ENCODE measurements at regions not wholly inside any gene's neighbourhood (a gene's known extent, or its start where the extent isn't known, plus 50 kb on each side); places are given as distances from the start of the nearest gene placed in this dataset.

DNA sequence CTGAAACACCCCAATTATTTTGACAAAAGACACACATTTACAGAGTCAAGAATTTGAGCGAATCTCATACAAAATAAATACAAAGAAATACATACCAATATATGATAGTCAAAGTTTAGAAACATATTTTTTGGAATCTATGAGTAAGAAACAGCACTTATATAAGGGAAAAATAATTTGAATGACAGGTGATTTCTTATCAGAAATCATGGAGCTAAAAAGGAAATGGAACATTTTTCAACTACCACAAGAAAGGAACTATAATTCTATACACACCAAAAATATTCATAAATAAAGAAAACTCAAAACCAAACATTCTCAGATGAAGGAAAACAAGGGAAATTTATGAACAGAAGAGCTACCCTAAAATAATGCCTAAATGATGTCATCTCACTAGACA is 1226.6 kb downstream of the PCDH9 start:
- Histone ChIP-seq H3K27me3 (replicated peaks; ENCODE audit: control insufficient read depth, insufficient read depth, low read length) (no peaks in the 10 kb centered on the region), H3K4me3 (replicated peaks; ENCODE audit: low read depth, low read length) (no peak overlapping the region), H3K36me3 (ENCODE audit: control insufficient read depth, insufficient read depth, low read length) (no peaks in the 10 kb centered on the region)
- no peak for DNase-seq (ENCODE audit: extremely low read depth, insufficient read length)
- no peak for TF ChIP-seq CTCF (IDR thresholded peaks at IDR 0.05; ENCODE audit: insufficient read depth, low read length, poor library complexity, severe bottlenecking)

GRCh38 chr13:66001140-66001539 is 1229.0 kb downstream of the PCDH9 start:
- DNase-seq (ENCODE audit: extremely low read depth, insufficient read length): no peak
- TF ChIP-seq CTCF (IDR thresholded peaks at IDR 0.05; ENCODE audit: insufficient read depth, low read length, poor library complexity, severe bottlenecking): no peak
- H3K36me3 ChIP-seq (ENCODE audit: control insufficient read depth, insufficient read depth, low read length): no peaks in the 10 kb centered on the region
- no peaks in the 10 kb centered on the region for H3K27me3 ChIP-seq (replicated peaks; ENCODE audit: control insufficient read depth, insufficient read depth, low read length)
- no peak overlapping the region for H3K4me3 ChIP-seq (replicated peaks; ENCODE audit: low read depth, low read length)

DNA sequence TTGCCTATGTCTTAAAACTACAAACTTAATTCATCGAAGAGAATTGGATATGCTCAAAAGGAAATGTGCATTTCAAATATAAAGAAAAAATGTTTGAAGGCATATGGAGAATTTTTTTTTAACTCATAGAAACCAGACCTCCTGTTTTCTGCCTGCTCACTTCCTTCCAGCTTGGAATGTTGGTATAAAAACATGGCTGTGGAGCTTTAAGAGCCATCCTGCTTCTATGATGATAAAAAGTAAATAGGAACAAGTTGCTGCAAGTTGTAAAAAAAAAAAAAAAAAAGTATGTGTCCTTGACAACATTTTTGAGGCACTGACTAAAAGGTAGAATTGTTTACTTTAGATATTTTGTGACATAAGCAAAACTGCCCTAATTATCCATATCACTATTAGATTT is 1230.7 kb downstream of the PCDH9 start:
- DNase-seq (ENCODE audit: extremely low read depth, insufficient read length): no peak
- TF ChIP-seq CTCF (IDR thresholded peaks at IDR 0.05; ENCODE audit: insufficient read depth, low read length, poor library complexity, severe bottlenecking): no peak
- Histone ChIP-seq H3K4me3 (replicated peaks; ENCODE audit: low read depth, low read length) (no peak overlapping the region), H3K27me3 (replicated peaks; ENCODE audit: control insufficient read depth, insufficient read depth, low read length) (no peaks in the 10 kb centered on the region), H3K36me3 (ENCODE audit: control insufficient read depth, insufficient read depth, low read length) (no peaks in the 10 kb centered on the region)

DNA sequence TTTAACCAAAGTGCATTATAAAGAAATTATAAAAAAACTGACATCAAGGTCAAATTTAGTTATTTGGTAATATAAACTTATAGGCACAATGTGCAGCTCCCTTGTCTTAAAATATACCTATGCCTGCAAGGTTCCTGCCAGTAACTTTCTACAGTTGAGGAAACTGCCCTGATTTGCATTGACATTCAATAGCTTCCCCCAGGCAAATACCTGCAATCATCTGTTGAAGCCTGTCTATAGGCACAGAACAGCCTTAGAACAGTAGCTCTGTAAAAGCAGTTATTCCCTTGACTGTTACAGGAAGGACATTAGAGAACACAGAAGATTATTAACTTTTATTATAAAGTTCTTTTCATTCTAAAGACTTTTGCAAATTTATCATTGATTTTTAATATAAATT is 1239.5 kb downstream of the PCDH9 start:
- Histone ChIP-seq H3K4me3 (replicated peaks; ENCODE audit: low read depth, low read length) (no peak overlapping the region), H3K36me3 (ENCODE audit: control insufficient read depth, insufficient read depth, low read length) (no peaks in the 10 kb centered on the region), H3K27me3 (replicated peaks; ENCODE audit: control insufficient read depth, insufficient read depth, low read length) (no peaks in the 10 kb centered on the region)
- no peak for TF ChIP-seq CTCF (IDR thresholded peaks at IDR 0.05; ENCODE audit: insufficient read depth, low read length, poor library complexity, severe bottlenecking)
- DNase-seq (ENCODE audit: extremely low read depth, insufficient read length): no peak

DNA sequence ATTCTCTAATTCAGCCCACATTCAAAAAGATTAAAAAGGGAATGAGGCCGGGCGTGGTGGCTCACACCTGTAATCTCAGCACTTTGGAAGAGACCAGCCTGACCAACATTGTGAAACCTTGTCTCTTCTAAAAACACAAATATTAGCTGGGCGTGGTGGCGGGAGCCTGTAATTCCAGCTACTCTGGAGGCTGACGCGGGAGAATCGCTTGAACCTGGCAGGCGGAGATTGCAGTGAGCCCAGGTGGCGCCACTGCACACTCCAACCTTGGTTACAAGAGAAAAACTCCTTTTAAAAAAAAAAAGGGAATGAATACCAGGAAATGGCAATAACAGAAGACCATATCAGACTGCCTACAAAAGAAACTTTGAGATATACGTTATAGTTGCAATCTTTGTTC is 1244.5 kb downstream of the PCDH9 start:
- DNase-seq (ENCODE audit: extremely low read depth, insufficient read length): no peak
- no peak for TF ChIP-seq CTCF (IDR thresholded peaks at IDR 0.05; ENCODE audit: insufficient read depth, low read length, poor library complexity, severe bottlenecking)
- no peaks in the 10 kb centered on the region for H3K36me3 ChIP-seq (ENCODE audit: control insufficient read depth, insufficient read depth, low read length)
- H3K27me3 ChIP-seq (replicated peaks; ENCODE audit: control insufficient read depth, insufficient read depth, low read length): no peaks in the 10 kb centered on the region
- H3K4me3 ChIP-seq (replicated peaks; ENCODE audit: low read depth, low read length): no peak overlapping the region

DNA sequence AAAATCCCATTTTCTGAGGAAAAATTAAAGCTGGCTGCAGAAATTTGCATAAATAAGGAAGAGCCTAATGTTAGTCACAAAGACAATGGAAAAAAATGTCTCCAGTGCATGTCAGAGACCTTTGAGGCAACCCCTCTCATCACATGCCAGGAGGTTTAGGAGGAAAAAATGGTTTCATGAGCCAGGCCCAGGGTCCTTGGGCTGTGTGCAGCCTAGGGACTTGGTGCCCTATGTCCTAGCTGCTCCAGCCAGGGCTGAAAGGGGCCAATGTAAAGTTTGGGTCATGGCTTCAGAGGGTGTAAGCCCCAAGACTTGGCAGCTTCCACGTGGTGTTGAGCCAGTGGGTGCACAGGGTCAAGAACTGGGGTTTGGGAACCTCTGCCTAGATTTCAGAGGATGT is 1252.6 kb downstream of the PCDH9 start:
- Histone ChIP-seq H3K27me3 (replicated peaks; ENCODE audit: control insufficient read depth, insufficient read depth, low read length) (no peaks in the 10 kb centered on the region), H3K4me3 (replicated peaks; ENCODE audit: low read depth, low read length) (no peak overlapping the region), H3K36me3 (ENCODE audit: control insufficient read depth, insufficient read depth, low read length) (no peaks in the 10 kb centered on the region)
- no peak for DNase-seq (ENCODE audit: extremely low read depth, insufficient read length)
- TF ChIP-seq CTCF (IDR thresholded peaks at IDR 0.05; ENCODE audit: insufficient read depth, low read length, poor library complexity, severe bottlenecking): no peak
